RKO (cell line): ENCODE measurements at regions not wholly inside any gene's neighbourhood (a gene's known extent, or its start where the extent isn't known, plus 50 kb on each side); places are given as distances from the start of the nearest gene placed in this dataset.

Experiments
- DNase-seq: peaks from one replicate; pipeline ENCODE4 v3.0.0-alpha.2; 2016; ENCODE audit warnings: low spot score

DNA sequence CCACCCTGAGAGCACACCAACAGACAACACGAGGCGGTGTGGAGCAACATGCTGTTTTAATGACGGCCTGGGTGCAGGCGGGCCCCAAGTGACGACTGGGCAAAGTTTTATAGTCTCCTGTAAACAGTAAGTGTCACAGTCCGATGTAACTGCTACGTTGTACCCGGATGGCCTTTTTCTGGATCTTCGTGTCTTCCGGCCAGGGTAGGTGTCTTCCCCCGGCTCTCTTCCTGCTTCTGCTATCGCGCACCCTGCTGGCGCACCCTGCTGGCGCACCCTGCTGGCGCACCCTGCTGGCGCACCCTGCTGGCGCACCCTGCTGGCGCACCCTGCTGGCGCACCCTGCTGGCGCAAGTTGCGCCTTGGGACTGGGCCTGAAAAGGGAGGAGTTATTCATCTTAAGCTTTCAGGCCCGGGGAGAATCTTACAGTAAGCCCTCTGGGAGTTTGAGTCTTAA, 143.0 kb upstream of the TARS1 start:
- no peak for DNase-seq

GRCh38 chr5:33299621-33300208, 141.1 kb upstream of the TARS1 start:
- DNase-seq = peak; percentile 50

DNA sequence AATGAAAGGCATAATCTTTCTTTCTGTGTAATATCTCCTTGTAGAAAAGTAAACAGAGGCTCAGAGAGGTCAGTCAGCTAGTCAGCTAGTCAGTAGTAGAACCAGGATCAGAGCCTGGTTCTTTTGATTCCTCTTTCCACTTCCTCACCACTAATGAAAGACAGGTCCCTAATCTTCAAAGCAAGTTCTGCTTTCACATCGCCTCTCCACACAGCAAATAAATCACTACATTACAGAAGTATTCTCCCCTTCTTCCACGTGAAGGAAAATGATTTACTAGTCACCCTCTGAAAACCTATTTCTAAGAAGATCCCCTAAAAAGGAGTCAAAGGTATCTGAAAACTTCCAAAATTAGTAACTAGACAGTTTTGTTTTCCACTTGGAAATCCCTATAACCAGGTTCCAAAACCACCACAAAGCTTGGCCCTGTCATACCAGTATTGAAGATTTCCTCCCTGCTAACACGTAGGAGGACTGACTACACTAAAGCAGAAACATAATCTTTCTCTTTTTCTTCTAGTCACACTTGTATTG, 140.5 kb upstream of the TARS1 start:
- DNase-seq = no peak

GRCh38 chr5:33303579-33304095, 137.1 kb upstream of the TARS1 start:
- DNase-seq = no peak

- DNase-seq = no peak
These were observed 136.2 kb upstream of the TARS1 start for GRCh38 chr5:33304601-33305000.

DNA sequence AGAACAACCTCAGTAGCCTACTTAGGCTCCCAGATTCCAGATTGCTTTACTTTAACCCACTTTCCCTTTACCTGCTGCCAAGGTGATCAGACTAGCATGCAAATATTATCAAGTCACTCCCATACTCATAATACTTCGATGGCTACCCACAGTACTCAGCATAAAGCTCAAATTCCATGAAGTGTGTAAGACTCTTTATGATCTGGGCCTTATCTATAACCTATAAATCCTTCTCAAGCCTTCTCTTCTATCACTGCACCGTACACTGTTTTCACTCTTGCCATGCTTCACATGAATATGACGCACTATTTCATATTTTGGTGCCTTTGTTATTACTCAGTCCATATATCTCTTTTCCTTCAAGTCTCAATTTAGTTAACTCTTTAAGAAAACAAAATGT, 135.2 kb upstream of the TARS1 start:
- DNase-seq = no peak

GRCh38 chr5:33306758-33307157, 134.0 kb upstream of the TARS1 start:
- no peak for DNase-seq

- no peak for DNase-seq
These were observed 132.2 kb upstream of the TARS1 start for GRCh38 chr5:33308586-33308985.

GRCh38 chr5:33309068-33309467, 131.7 kb upstream of the TARS1 start:
- DNase-seq = no peak

DNA sequence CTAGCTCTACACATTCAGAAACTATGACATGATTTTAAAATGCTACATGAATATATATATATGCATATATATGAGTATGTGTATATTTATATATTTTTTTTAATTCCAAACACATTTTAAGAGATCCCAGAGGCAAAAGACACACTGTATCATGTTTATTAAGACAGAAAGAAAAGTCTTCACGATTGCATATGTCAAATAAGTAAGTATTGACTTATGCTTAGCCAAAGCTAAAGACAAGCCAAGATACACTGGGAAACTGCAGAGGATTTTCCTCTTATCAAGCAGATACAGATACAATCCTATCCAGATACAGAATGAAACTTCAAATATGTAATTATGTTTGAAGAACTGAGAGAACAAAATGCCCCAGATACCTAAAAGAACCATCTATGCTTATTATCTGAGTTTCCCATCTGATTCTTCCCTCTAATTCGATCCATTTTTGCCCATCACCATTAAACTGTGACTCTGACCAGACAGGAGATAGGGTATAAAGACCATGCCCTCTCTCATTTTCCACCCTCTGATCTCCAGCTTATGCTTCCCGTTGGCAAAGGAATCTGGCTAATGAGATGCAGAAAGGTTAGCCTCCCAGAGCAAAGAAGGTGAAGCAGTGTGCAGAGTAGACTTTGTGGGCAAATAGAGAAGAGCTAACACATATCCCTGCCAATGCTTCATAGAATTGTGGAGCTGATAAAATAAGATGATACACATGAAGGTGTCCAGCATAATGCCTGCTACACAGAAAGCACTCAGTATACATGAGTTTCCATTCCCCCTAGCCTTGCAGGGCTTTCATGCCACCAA, 131.0 kb upstream of the TARS1 start:
- no peak for DNase-seq

DNA sequence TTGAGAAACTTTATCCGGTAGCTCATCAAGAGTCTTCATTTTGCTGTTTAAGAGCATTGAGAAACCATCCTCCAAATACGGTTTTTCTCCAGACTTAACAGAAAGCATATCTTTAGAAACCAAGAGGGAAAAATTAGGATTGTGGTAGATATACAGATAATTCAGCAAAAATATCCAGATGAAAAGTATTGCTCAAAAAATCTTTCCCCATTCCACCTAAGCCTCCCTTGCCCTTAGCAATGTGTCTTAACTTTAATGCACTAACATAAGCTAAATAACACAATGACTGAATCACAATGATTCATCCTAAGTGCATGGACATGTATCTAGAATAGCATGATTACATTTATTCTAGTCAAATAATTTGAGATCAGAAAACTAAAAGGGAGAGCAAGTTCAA, 130.3 kb upstream of the TARS1 start:
- peak; percentile 20 for DNase-seq

GRCh38 chr5:33311893-33312292, 128.9 kb upstream of the TARS1 start:
- DNase-seq = peak; percentile 82

GRCh38 chr5:33312571-33313549, 127.9 kb upstream of the TARS1 start:
- DNase-seq = peak; percentile 24

DNA sequence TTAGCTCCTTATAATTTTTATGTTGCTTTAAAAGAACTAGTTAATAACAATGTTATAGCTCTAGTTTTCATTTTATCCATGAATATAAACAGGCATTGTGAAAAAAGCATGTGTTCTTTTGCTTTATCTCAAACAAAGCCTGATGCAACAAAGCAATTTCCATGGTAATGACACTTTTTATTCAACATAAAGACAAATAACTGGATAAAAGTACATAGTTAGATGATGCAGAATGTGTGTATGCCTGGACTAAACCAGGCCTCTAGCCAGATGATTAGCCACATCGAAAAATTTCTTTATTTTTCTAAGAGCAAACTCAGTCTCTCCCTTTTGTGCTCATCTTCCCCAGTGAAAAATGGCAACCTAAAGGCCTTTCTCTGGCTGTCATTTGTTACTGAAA, 125.6 kb upstream of the TARS1 start:
- no peak for DNase-seq

GRCh38 chr5:33316773-33317172, 124.0 kb upstream of the TARS1 start:
- no peak for DNase-seq

DNA sequence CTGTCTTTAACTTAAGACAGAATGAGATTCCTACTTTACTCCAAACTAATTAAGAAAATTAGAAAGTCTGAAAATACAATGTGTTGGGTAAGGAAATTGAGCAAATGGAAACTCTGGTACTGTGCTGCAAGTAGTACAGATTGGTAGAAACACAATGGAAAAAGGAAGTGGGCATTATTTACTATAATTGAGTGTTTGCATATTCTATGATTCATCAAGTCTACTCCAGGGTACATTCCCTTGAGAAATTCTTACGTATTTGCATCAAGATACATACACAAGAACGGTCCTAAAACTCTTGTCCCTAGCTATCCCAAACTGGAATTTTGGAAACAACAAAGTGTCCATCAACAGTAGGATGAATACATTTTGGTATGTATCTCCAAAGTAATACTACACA, 123.5 kb upstream of the TARS1 start:
- DNase-seq = no peak

DNA sequence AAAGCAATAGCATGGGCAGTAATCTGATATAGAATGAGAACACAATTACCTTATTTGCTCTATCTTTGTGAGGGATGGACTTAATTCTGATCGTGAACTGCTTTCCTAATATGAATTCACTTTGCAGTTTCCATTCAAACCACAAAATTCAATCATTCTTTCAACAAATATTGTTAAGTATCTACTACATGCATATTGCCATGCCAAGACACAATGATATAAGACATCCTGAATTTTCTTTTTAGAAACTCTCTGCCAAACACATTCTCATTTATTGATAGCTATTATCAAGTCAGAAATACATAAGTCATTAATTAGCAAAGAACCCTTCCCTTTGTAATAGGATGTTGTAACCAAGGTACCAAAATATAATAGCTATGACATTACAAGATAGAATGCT, 121.6 kb upstream of the TARS1 start:
- no peak for DNase-seq

DNA sequence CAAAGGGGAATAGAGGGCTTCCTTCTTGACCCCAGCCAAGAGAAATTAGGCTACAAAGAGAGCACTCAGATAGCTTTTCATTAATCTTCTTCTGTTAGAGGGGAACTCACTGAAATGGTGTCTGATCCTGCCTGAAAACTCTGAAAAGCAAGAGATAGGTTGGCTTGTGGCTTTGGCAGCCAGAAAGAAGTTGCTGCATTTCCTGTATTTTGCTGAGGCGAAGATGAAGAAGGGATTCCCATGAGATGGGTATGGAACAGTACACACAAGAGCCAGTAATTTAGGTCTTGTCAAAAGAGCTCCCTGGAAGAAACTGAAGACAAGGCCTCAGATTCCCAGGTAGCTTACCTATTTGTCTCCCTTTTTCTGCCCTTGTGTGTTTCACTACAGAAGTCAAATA, 120.9 kb upstream of the TARS1 start:
- DNase-seq = no peak

GRCh38 chr5:33321026-33321425, 119.7 kb upstream of the TARS1 start:
- DNase-seq = no peak

- no peak for DNase-seq
These were observed 118.1 kb upstream of the TARS1 start for GRCh38 chr5:33322632-33323031.

DNA sequence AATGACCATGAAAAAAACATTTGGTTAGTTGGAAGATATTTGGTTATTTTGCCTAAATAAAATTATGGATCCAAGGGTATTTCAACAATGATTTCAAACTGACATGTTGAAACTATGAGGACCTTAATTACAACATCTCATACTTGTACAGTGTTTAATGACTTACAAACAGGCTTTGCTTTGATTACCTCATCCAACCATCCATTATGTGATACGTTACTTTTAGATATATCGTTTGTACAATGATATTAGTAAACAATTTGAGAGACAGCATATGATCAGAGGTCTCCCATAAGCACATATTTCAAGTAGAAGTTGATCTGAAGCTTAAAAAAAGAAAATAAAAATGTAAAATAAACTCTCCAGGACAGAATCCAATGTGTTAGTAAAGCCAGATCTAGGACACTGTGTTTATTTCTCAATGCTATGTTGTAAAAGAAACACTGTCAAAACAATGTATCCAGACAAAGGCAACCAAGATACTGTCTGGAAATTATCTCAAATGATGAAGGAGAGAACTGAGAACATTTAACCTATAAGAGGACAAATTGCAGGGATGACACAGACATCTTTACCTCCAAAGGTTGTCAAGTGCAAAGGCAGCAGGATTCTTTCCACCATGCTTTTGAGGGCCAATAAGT, 116.0 kb upstream of the TARS1 start:
- no peak for DNase-seq

DNA sequence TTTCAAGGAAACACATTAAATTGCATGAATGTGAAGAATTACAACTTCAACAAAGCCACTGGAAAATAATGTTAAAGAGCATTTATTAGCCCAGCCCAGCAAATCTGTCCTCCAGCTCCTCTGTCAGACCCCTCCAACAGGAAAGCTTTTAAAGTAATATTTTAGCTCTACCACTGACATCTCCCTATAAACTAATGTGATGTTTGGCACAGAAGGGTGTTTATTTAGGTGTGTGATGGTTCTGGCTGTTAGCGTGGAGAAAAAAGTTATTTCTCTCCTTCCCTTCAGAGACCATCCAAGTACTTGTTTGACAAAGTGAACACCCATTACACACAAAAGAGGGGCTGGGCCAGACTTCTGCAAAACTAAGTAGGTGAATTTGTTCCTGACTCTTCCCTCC, 111.9 kb upstream of the TARS1 start:
- DNase-seq = no peak
